NT2/D1 (cell line): ENCODE measurements at regions not wholly inside any gene's neighbourhood (a gene's known extent, or its start where the extent isn't known, plus 50 kb on each side); places are given as distances from the start of the nearest gene placed in this dataset.

Experiments
- SUZ12 ChIP-seq: IDR thresholded peaks from 2 replicates; pipeline ENCODE4 v1.6.1; 2011; ENCODE audit not compliant: insufficient read length, insufficient read depth; ENCODE audit errors: extremely low read depth
- YY1 ChIP-seq: IDR thresholded peaks from 2 replicates; pipeline ENCODE4 v1.6.1; 2011; ENCODE audit not compliant: insufficient read length, insufficient read depth
- ZNF274 ChIP-seq: IDR thresholded peaks from 2 replicates; pipeline ENCODE4 v1.6.1; 2011; ENCODE audit warnings: mild to moderate bottlenecking, low read depth, low read length

DNA sequence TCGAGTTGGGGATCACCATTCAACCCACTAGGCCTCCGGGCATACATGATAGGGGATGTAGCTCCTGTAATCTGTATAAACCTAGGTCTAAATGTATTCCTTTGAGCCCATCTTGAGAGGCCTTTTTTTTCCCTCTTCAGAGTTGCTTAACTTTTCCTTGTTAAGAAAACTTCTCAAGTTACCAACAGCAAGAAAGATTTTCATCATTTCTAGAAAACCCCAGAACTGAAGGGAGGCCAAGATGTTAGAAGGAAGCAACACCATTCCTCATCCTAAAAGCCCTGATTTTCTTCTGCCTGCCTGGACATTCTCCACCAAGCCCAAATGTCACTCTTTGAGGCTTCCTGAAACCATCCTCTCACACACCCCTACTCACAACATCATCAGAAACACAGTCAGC lies 79.4 kb downstream of the TMPRSS5 start:
- TF ChIP-seq SUZ12 (no peak), YY1 (no peak), ZNF274 (no peak)
